ENCODE measurements at regions not wholly inside any gene's neighbourhood (a gene's known extent, or its start where the extent isn't known, plus 50 kb on each side); places are given as distances from the start of the nearest gene placed in this dataset.

- DNase-seq (ENCODE audit: low read depth): no peak
- TF ChIP-seq MYC (IDR thresholded peaks at IDR 0.05; ENCODE audit: low read depth, low read length) (no peak), MAX (IDR thresholded peaks at IDR 0.05; ENCODE audit: low read depth, low read length) (no peak), CTCF (IDR thresholded peaks at IDR 0.05; ENCODE audit: low read depth, low read length) (no peak), POLR2A (IDR thresholded peaks at IDR 0.05; ENCODE audit: extremely low read depth, insufficient read length) (no peak)
- H3K4me3 ChIP-seq (ENCODE audit: low read depth, low read length): no peak overlapping the region
Measured at GRCh38 chr2:65489269-65489668, 56.9 kb upstream of the SPRED2 start.

- no peak for TF ChIP-seq MAX (IDR thresholded peaks at IDR 0.05; ENCODE audit: low read depth, low read length)
- no peak for TF ChIP-seq POLR2A (IDR thresholded peaks at IDR 0.05; ENCODE audit: extremely low read depth, insufficient read length)
- no peak for TF ChIP-seq CTCF (IDR thresholded peaks at IDR 0.05; ENCODE audit: low read depth, low read length)
- TF ChIP-seq MYC (IDR thresholded peaks at IDR 0.05; ENCODE audit: low read depth, low read length): no peak
- H3K4me3 ChIP-seq (ENCODE audit: low read depth, low read length): no peak overlapping the region
- no peak for DNase-seq (ENCODE audit: low read depth)
Measured at GRCh38 chr2:65488527-65488926, 56.1 kb upstream of the SPRED2 start.

GRCh38 chr2:65487404-65487803, 55.0 kb upstream of the SPRED2 start:
- H3K4me3 ChIP-seq (ENCODE audit: low read depth, low read length): no peak overlapping the region
- TF ChIP-seq MYC (IDR thresholded peaks at IDR 0.05; ENCODE audit: low read depth, low read length): no peak
- TF ChIP-seq CTCF (IDR thresholded peaks at IDR 0.05; ENCODE audit: low read depth, low read length): no peak
- no peak for TF ChIP-seq MAX (IDR thresholded peaks at IDR 0.05; ENCODE audit: low read depth, low read length)
- no peak for TF ChIP-seq POLR2A (IDR thresholded peaks at IDR 0.05; ENCODE audit: extremely low read depth, insufficient read length)
- no peak for DNase-seq (ENCODE audit: low read depth)

- H3K4me3 ChIP-seq (ENCODE audit: low read depth, low read length): no peak overlapping the region
- DNase-seq (ENCODE audit: low read depth): no peak
- TF ChIP-seq MYC (IDR thresholded peaks at IDR 0.05; ENCODE audit: low read depth, low read length) (no peak), POLR2A (IDR thresholded peaks at IDR 0.05; ENCODE audit: extremely low read depth, insufficient read length) (no peak), MAX (IDR thresholded peaks at IDR 0.05; ENCODE audit: low read depth, low read length) (no peak), CTCF (IDR thresholded peaks at IDR 0.05; ENCODE audit: low read depth, low read length) (no peak)
Measured at GRCh38 chr2:65486802-65487201, 54.4 kb upstream of the SPRED2 start.

- TF ChIP-seq CTCF (IDR thresholded peaks at IDR 0.05; ENCODE audit: low read depth, low read length) (no peak), MYC (IDR thresholded peaks at IDR 0.05; ENCODE audit: low read depth, low read length) (no peak), POLR2A (IDR thresholded peaks at IDR 0.05; ENCODE audit: extremely low read depth, insufficient read length) (no peak), MAX (IDR thresholded peaks at IDR 0.05; ENCODE audit: low read depth, low read length) (no peak)
Measured at GRCh38 chr2:65486282-65486681, 53.9 kb upstream of the SPRED2 start.

GRCh38 chr2:65485839-65486238, 53.4 kb upstream of the SPRED2 start:
- no peak for DNase-seq (ENCODE audit: low read depth)
- no peak overlapping the region for H3K4me3 ChIP-seq (ENCODE audit: low read depth, low read length)
- no peak for TF ChIP-seq POLR2A (IDR thresholded peaks at IDR 0.05; ENCODE audit: extremely low read depth, insufficient read length)
- no peak for TF ChIP-seq MYC (IDR thresholded peaks at IDR 0.05; ENCODE audit: low read depth, low read length)
- no peak for TF ChIP-seq CTCF (IDR thresholded peaks at IDR 0.05; ENCODE audit: low read depth, low read length)
- TF ChIP-seq MAX (IDR thresholded peaks at IDR 0.05; ENCODE audit: low read depth, low read length): no peak

More at GRCh38 chr2:65486282-65486681, 53.9 kb upstream of the SPRED2 start:
- no peak overlapping the region for H3K4me3 ChIP-seq (ENCODE audit: low read depth, low read length)
- DNase-seq (ENCODE audit: low read depth): no peak

Measured in NB4 (cell line).